Fibroblast of the conjunctiva (primary cell): ENCODE measurements at regions not wholly inside any gene's neighbourhood (a gene's known extent, or its start where the extent isn't known, plus 50 kb on each side); places are given as distances from the start of the nearest gene placed in this dataset.
"Not testable (repeated sequence)": the region's sequence is repeated elsewhere in the genome, so short reads cannot be mapped to it uniquely, and the experiment has no call there.

Experiments used
- DNase-seq: peaks from one replicate; pipeline ENCODE4 v3.0.0-alpha.2; 2010; ENCODE audit warnings: low read depth

DNA sequence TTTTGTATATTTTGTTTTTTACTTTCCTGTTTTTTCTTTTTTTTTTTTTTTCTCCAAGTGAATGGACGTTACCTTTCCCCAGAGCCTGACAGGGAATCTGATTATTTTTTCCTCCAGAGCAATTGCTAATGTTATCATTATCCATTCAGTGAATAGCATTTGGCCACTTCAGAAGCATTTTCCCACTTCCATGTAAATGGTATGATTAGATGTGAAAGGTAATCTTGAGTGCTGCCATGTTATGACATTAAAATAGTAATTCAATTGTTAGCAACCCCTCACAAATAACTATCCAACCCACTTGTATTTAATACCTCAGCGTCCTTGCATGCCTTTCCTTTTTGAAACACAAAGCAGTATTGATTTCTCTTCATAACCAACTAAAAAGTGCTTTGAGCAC is 1243.8 kb downstream of the CDH8 start:
- DNase-seq = no peak

DNA sequence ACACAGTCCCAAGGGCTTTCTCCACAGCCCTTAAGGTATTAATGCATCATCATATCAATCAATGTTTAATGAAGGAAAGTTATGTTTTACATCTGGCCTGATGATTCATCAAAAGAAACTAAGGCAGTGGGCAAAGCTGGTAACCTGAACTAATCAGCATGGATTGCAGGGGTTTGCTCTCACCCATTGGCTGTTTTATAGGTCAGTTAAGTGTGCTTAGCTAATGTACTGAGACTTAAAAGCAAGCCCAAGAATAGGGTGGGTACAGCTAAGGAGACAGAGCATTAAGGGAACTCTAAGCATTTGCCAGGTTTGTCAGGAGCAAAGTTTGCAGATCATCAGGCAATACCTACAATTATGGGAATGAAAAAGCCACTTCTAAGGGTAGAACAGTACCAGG is 1247.6 kb downstream of the CDH8 start:
- DNase-seq = no peak

DNA sequence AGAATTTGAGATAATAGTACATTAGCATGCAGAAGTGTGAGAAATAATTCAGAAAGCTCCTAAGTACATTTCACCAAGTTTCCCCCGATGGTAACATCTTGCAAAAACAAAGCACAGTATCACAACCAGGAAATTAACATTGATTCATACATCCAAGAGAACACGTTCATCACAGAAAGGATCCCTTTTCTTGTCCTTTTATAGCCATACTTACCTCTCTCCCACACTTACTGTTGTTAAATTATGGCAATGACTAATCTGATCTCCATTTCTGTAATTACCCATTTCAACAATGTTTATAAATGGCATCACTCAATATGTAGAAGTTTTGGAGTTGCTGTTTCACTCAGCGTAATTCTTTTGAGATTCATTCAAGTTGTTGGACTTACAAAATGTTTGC is 1260.0 kb downstream of the CDH8 start:
- no peak for DNase-seq

DNA sequence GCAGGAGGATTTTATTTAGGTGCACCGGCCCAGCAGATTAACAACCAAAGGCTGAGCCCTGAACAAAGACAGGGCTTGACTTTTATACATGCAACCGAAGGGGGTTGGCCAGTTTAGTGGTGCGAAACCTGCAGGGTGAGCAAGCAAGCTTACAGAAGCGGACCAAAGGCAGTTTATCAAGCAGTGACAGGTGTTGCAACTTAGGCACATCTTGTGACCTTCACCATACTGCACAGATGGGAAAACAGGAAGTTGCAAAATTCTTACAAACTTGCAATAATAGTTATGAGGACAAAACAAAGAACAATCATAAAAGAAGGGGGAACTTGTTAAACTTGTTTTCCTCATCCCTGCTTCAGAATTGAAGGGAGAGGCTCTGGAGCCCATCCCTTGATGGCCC is 1265.1 kb downstream of the CDH8 start:
- no peak for DNase-seq

DNA sequence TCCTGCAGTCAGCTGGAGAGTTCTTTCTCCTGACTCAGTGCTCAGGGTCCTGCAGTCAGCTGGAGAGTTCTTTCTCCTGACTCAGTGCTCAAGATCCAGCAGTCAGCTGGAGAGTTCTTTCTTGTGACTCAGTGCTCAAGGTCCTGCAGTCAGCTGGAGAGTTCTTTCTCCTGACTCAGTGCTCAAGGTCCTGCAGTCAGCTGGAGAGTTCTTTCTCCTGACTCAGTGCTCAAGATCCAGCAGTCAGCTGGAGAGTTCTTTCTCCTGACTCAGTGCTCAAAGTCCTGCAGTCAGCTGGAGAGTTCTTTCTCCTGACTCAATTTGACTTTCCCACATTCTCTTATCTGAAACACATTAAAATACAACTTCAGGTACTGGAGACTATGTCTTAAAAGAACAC is 1265.9 kb downstream of the CDH8 start:
- DNase-seq = not testable (repeated sequence)

DNA sequence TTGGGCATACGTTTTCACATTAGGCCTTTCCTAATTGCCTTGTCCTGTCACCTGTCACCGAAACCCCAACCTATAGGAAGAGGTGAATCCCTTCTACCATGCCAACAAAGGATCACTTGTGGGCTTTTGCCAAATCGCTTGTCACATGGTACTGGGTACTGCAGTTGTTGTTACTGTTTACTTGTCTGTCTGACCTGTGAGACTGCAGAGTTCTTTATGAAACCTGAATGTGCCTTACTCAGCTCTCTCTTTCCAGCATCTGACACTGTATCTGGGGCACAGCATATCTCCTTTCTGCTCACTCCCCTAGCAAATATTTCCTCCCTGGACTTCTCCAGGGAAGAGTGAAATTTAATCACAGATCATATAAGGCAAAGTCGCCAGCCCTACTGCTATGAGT is 1272.4 kb downstream of the CDH8 start:
- DNase-seq = no peak

DNA sequence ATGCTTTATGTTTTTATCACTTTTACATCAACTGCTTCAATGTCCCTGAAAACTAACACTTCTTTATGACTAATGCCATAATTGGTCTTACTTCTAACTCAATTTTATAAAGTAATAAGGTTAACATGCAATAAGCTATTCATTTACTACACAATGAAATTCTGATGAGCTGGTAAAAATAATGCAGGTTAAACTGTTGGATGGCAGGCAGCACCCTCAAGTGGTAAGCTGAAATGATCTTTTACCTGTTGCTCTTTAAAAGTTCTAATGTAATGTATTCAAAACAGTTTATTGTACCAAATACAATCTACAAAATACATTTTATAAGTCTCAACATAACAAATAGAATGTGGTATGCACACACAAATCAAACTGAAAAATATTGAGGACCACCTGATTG is 1280.3 kb downstream of the CDH8 start:
- no peak for DNase-seq

DNA sequence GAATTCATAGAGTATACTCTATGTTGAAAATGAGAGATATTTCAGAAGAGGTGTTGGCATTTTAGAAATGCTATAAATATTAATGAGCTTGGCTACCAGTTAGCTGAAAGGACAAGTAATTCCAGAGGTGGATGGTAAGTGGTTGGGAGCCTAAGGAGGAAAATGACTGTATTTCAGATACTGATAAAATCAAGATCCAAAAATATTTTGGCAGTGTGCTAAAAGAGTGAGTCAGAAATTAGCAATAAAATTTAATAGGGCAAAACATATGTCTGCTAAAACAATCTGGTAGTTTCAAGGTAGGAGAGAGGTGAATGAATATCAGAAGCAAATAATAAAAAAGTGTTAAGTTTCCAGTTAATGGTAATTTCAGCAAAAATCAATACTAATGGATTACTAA is 1287.9 kb downstream of the CDH8 start:
- no peak for DNase-seq

DNA sequence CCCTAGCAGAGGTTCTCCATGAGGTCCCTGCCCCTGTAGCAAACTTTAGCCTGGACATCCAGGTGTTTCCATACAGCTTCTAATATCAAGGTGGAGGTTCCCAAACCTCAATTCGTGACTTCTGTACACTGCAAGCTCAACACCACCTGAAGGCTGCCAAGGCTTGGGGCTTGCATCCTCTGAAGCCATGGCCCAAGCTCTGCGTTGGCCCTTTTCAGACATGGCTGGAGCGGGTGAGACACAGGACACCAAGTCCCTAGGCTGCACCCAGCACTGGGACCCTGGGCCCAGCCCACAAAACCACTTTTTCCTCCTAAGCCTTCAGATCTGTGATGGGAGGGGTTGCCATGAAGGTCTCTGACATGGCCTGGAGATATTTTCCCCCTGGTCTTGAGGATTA is 1292.0 kb downstream of the CDH8 start:
- no peak for DNase-seq

DNA sequence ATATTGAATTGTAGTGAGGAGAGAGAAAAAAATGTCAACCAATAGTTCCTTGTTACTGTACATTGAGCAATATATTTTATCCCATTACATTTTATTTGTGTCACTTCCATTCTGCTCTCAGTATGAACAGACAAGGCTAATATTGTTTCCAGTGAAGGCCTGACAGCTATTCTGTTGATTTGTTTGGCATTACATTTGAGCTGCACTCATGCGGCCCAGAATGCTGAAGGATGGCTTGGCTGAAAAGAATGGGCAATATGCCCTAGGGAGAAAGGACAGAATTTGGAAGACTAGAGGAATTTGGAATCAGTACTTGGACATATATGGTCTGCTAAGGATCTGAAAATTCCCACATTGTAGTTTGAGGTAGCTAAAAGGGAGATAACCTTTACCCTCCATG is 1294.4 kb downstream of the CDH8 start:
- no peak for DNase-seq

DNA sequence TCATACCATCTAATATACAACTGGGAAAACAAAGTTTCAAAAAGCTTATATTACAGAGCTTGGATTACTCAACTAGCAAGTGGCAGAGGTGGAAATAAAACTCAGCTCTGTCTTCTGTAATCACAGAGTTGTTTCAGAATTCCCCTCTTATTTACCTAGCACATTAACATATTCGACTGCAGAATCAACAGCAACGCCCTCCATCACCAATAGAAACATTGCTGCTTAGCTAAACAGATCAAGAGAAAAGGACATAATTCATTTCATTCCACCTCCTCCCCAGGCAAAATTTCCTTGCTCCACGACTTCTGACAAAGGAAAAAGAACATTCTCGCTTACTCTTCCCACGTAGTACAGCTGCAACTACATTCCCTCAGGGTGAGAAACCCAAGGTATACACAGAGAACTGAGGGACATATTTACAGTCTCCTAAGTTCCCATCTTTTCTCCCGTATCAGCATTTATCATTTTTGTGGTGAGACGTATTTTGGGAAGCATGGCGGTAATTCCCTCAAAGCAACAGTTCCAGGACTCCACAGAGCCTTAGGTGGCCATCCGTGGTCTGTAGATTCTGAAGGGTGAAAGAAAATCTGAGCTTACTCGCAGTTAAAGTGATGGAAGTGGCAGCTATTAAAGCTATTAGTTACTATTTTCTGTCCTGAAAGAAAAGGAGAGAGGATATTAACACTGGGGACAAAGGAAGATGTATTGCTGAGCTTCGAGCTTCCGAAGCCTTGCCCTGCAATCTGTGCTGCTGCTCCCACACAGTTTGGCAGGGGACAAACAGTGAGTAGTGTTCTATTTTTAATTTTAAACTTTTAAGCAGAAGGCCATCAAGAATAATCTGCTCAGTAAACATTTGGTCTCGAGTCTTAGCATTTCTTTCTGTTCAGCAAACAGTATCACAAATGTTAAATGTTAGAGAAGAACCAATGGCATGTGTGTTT is 1296.2 kb downstream of the CDH8 start:
- DNase-seq = no peak

DNA sequence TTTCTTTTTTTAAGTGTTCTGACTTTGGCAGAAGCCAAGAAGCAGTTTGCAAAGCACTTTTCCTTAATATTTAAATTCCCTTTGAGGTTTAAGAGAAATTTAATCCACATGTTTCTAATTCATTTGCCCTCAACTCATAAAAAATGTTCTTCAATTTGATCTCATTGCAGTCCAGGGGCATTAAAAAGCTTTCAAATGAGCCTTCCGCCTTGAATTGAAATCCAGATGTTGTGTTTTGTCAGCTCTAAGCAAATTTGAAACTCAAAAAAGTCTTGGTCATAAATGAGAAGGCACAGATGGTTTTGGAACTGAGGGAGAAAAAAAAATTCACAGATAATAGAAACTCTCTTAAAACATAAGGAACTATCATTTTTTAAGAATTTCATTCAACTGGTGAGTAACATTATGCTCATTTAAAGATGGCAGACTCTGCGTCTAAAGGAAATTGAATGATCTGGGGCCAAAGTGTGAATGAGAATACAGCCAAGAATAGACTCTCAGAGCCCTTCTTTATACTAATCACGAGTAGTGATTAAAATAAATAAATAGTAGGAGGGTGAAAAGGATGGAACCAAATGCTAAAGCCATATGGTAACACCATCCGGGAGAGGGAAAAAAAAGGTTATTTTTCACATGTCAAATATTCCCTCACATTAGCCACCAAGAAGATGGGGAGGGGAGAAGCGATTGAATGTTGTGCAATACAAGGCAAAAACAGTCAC is 1304.7 kb downstream of the CDH8 start:
- no peak for DNase-seq

DNA sequence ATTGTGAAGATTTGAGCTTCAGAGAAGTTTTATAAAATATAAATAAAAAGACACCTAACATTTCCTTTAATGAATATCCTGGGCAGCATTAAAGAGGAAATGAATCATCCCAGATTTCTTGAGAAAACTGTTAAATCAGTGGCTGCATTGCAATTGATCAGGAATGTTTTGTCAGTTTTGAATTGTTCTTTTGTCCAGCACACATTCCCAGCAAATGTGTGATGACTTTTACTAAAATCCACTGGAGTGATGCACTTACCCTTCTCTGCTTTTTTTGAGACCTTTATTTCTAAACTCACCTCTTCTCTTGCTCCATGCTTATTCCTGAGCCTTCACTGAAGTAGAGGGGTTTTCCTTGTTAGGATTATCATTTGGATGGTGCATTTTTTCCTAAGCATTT is 1307.2 kb downstream of the CDH8 start:
- DNase-seq = no peak

DNA sequence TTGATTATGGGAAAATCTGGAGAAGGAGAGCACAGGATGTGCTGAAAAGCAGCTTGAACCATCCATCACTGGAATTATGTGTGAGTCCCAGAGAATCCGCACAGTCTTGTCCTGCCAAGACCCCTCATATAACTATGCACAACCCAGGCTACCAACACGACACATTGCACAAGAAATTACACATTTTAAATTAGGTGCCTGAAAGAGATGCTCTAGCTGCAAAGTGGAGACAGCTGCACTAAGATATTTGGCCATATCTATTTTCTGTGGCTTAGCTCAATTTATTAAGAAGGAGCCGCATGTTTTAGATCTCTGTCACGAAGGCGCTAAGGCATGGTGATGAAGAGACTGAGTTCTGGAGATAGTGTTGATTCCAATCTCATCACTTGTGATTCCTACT is 1308.4 kb downstream of the CDH8 start:
- DNase-seq = no peak

DNA sequence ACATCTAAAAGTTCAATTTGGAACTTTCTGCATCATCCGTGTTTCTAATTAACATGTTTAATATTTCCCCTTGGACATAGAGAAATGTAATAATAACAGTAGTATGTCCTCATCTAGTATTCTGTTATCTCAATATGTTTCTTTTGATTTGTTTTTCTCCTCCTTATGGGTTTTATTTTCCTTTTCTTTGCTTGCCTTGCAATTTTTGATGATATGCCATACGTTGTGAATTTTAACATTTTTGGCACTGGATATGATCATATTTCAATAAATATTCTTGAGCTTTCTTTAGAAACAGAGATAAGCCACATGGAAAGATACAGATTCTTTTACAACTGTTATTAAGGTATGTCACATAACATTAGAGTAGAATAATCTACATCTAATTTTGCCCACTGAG is 1316.2 kb downstream of the CDH8 start:
- DNase-seq = no peak

DNA sequence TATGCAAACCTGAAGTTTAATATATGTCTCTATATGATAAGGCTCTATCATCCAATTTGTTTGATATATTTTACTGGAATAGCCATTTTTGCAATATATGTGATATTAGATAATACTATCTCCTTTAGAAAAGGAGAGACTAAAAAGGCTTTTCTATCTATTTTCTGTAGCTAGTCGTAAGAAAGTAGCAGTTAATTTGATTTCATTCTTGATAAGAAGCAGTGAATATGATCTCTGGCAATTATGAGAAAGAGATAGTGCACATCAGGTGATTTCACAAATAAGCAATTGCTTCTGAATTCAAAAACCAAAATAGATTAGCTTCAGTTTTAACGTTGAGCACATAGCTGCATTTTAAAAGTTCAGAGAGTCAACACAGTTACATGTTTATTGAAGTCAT is 1318.4 kb downstream of the CDH8 start:
- no peak for DNase-seq

DNA sequence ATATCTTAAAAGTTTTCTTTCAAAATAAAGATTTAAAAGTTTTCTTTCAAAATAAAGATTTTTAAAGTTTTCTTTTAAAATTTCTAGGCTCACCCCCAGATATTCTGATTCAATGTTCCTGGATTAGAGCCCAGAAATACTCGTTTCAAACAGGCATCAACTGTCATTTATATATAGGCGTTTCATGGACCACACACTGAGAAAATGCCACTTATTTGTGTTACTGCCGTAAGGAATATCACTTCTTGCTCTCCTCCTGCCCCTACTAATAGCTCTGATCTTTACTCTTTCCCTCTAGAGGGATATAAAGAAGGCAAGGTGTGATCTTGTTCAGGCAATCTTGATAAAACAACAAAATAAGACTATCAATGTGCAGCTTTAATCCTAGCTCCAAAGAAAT is 1324.1 kb downstream of the CDH8 start:
- no peak for DNase-seq

DNA sequence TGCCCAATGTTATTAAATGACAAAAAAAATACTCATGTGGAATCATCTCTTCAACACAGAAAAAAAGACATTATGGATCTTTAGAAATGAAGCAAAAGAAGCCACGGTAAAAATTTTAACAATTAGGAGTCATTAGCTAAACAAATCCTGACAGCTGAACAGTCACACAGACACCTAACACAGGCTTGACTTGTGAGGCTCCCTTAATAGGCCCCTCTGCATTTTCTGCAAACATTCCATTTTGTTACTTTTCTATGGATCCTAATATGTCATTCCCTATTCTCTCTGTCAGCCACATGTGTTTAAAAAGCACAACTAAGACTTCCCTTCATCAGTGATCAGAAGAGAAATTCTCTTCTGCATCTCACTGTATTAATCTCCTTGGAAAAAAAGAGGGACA is 1331.5 kb downstream of the CDH8 start:
- no peak for DNase-seq

DNA sequence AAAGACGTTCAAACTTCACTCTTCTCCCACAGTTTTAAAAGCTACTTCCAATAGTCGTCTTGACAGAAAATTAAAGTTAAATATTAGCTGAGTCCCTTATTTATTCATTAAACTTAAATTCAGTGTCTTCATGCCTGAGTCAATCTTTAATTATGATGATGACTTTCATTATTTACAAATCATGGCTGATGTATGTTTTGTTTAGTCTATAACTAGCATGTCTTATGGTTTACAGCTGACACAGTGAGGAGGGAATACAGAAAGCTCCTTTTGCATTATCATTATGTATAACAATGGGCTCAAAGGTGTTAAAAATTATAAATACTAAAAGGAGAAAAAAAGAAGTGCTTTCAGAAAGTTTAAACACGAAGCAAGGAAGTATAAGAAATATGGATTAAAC is 1333.1 kb downstream of the CDH8 start:
- no peak for DNase-seq

DNA sequence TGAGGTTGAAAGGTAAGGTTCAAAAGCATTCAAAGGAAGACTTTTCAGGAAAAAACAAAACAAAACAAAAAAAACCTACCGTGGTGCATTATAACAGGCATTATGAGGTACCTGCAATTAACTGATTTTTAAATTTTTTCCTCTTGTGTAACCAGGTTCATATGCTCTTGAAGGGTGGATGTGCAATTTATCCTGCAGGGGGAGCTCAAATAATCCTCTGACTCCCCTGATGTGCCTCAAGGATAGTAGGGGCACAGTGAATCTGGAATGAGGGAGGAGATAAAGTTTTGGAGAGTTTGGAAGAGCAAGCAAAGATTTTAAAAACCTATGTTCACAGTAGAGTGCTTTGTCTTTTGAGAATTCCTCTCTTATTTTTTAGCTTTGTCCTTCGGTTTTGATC is 1349.4 kb downstream of the CDH8 start:
- DNase-seq = no peak

DNA sequence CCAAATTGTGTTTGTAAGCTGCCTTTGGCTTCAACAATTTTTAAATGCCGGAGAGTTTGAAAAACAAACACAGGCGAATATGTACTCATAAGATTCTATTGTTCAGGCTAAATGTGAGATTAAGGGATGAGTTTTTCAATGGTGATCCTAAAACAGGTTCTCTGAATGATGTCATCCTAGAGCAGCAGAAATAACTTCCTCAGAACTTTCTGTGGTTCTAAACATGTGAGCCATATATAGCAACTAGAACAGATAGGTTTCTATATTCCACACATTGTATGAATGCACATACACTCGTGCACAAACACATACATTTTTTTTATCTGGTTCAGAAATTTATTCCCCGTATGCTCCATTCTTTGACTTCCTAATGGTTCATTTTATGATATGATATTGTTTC is 1352.2 kb downstream of the CDH8 start:
- no peak for DNase-seq

DNA sequence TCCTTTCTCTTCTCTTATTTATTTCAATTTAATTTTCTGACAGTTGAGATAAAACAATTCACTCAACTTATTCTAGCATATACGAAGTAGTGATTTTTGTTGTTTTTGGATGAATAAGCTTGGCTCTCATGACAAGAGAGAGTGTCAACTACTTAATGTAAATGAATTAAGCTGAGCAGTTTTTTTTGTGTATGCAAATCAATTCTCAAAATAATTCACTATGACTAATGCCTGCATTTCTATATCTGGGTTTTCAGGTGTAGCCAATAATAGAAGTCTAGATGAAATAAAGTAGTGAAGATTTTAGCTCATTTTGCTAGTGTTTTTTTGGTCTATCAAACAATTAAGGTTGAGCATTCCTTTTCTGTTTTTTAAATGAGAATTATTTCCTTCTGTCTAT is 1354.0 kb downstream of the CDH8 start:
- DNase-seq = no peak

DNA sequence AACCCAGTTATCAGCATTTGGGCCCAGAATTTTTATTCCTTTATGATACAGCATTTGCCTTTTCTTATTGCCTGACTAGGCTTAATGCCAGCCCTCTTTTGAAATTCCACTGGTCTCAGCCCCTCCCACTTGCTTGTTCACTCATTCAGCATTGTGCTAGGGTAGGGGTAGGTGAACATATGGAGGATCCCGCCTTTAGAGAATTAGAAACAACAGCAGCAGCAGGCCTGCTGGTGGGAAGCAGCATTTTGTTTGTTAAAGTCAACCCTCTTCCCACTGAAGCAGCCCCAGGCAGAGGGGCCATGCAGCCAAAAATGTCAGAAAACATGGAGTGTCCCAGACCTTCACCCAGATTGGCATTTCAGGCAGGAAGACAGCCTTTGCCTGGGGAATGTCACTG is 1355.2 kb downstream of the CDH8 start:
- no peak for DNase-seq

DNA sequence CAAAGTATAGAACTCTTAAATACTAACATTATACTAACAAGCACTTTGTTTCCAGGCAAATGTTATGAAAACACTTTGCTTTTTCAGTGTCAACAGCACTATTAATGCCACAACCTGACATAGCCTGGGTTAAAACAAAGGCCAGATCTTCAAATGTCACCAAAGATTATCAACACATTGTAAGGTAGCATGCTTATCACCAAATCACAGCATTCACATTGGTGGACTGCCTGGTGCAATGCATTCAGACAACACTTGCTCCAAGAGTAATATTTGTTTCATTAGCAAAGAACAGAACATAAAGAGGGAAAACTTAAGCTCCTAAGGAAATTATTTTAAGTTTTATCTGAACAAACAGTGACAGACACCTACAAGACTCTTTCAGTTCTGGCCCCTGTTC is 1361.2 kb downstream of the CDH8 start:
- DNase-seq = no peak
